GM12892 (cell line): ENCODE measurements at regions not wholly inside any gene's neighbourhood (a gene's known extent, or its start where the extent isn't known, plus 50 kb on each side); places are given as distances from the start of the nearest gene placed in this dataset.

ENCODE experiments used
- POLR2A ChIP-seq: IDR thresholded peaks from 2 replicates; pipeline ENCODE4 v1.6.1; 2011; ENCODE audit warnings: low read depth, low read length, control low read depth
- POLR2AphosphoS5 ChIP-seq: IDR thresholded peaks from 2 replicates; pipeline ENCODE4 v1.6.1; 2011; ENCODE audit warnings: low read depth, low read length, control low read depth
- TAF1 ChIP-seq: IDR thresholded peaks from 2 replicates; pipeline ENCODE4 v1.6.1; 2011; ENCODE audit warnings: low read depth, mild to moderate bottlenecking, control low read depth, low read length, borderline replicate concordance

- TF ChIP-seq POLR2AphosphoS5 = no peak
- TF ChIP-seq POLR2A = no peak
- TF ChIP-seq TAF1 = no peak
Observed at GRCh38 chr2:118665784-118666529, 181.5 kb downstream of the EN1 start.
